HG03432 (cell line): ENCODE measurements at regions not wholly inside any gene's neighbourhood (a gene's known extent, or its start where the extent isn't known, plus 50 kb on each side); places are given as distances from the start of the nearest gene placed in this dataset.

Source experiments
- ATAC-seq: cut with Tn5 transposase; IDR thresholded peaks from one replicate; pipeline ENCODE4 v1.9.1; 2021; ENCODE audit warnings: mild to moderate bottlenecking, moderate library complexity; ENCODE audit not compliant: unreplicated experiment

- ATAC-seq, result no peak
These were observed 110.3 kb upstream of the BTN3A2 start for GRCh38 chr6:26254724-26255123.

GRCh38 chr6:26257272-26257671, 107.7 kb upstream of the BTN3A2 start:
- no peak for ATAC-seq

- ATAC-seq, result no peak
These were observed 106.6 kb upstream of the BTN3A2 start for GRCh38 chr6:26258212-26258977.

- ATAC-seq, result no peak
These were observed 104.8 kb upstream of the BTN3A2 start for GRCh38 chr6:26260110-26260637.

DNA sequence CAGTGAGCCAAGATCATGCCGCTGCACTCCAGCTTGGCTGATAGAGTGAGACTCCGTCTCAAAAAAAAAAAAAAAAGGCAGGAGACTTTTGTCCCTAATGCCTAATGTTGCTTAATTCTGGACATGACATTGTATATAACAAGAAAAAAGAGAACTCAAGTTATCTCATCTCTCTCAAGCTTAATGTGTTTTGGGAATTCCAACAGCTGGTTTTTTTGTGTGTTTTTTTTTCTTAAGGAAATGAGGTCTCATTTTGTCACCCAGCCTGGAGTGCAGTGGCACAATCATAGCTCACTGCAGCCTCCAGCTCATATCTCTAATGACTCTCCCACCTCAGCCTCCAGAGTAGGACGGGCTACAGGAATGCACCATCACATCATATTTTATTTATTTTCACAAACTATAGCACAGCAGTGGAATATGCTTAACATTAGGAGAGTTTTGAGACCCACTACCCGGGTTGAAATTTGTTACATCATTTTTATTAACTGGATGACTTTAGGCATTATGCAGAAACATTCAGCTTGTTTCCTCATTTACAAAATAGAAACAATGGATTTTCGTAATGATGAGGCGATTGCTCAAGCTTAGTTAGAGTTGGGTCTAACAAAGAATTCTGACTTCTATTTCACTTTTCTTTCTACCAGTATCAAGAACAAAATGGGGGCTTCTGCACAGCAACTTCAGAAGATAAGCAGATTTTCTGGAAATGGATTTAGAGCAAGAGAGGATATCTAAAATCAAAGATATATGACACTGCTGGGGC, 104.1 kb upstream of the BTN3A2 start:
- no peak for ATAC-seq

DNA sequence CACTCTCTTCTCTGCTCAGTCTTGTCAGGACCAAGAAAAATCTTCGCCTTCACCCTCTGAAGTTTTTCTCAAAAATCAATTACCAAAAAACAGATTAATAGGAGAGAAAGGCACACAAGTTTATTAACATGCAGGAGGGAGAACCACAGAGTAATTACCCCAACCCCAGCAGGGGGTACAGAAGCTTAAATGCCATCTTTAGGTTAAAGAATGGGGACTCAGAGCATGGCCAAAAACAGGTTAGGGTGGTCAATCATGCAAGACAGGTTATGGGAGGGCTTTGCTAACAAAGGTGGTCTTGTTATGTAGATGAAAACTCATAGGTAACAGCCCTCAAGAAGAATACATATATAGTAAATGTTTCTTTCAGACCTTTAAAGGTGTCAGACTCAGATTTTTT, 100.5 kb upstream of the BTN3A2 start:
- no peak for ATAC-seq

GRCh38 chr6:26267083-26267589, 97.9 kb upstream of the BTN3A2 start:
- no peak for ATAC-seq

DNA sequence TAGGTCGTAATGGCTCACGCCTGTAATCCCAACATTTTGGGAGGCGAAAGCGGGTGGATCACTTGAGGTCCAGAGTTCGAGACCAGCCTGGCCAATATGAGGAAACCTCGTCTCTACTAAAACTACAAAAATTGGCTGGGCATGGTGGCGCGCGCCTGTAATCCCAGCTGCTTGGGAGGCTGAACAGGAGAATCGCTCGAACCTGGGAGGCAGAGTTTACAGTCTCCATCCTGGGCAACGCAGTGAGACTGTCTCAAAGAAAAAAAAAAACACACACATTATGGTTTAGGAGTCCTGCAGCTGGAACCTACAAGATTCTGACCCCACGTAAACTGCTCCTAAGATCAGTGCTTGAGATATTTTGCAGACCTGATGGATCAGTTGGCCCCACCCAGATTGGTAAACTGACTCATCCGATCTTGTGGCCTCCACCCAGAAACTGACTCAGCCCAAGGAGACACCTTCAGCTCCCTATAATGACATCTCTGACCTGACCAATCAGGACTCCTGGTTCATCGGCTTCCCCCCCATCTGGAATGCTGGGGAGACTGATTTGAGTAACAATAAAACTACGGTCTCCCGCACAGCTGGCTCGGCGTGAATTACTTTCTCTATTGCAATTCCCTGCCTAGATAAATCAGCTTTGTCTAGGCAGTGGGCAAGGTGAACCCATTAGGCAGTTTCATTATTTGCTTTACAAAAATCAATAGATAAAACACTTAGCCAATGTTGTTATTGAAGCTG, 96.2 kb upstream of the BTN3A2 start:
- ATAC-seq, result no peak

DNA sequence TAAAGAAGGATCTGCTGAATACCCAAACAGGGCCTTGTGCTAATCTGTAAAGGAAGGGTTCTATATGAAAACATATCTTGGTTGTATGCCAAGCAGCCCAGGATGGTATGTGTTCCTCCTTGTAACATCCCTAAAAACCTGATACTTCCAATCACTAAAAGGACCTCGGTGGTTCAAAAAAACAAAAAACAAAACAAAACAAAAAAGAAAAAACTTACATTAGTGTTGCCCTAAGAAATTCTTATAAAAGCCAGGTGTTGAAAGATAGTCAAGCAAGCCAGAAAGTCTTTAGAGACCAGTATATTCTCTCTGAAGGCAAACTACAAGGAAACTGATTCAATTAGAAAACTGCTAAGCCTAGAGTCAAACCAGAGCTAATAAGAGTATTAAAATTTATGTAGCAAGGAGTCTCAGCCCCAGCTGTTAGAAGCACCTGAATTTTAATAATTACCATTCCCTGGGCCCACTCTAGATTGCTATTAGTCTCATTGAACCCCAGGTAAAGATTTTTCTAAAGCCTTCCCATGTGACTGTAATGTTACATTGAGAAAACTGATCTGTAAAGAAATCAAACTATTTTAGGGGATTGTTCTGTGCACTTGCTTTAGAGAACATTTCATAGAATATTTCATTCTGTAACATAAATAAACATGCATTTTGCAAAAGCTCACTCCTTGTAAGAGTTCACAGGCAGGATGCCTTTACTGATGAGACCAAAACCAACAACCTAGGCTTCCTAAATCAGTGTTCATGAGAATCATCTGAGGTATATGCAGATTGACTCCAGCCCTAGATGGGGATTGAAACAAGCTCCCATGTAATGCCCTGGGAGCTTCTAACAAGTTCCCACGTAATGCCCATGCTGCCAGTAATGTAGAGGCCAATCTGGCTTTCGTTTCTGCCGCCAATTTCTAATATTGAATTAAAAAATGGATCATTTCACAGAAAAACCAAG, 95.2 kb upstream of the BTN3A2 start:
- ATAC-seq, result no peak

GRCh38 chr6:26270486-26270861, 94.5 kb upstream of the BTN3A2 start:
- no peak for ATAC-seq

DNA sequence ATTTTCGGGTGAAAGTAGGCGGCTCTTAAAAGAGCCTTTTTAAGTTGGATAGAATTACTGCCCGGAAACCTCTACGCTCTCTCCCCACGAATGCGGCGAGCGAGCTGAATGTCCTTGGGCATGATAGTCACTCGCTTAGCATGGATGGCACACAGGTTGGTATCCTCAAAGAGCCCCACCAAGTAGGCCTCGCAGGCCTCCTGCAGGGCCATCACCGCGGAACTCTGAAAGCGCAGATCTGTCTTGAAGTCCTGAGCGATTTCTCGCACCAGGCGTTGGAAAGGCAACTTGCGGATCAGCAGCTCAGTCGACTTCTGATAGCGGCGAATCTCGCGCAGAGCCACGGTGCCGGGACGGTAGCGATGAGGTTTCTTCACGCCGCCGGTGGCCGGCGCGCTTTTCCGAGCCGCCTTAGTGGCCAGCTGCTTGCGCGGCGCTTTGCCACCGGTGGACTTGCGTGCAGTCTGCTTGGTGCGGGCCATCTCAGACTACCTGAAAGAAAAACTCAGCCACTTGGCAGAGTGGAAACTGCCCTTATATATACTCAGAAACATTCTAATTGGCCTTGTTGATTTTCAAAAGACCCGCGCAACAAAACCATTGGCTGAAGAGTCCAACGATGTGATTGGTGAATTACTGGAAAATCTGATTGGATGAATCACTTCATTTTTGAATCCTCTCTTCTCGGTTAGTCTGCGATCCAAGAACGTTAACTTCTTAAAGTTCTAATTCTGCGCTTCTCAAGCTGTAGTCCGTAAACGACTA, 93.9 kb upstream of the BTN3A2 start:
- ATAC-seq, result peak; percentile 38

DNA sequence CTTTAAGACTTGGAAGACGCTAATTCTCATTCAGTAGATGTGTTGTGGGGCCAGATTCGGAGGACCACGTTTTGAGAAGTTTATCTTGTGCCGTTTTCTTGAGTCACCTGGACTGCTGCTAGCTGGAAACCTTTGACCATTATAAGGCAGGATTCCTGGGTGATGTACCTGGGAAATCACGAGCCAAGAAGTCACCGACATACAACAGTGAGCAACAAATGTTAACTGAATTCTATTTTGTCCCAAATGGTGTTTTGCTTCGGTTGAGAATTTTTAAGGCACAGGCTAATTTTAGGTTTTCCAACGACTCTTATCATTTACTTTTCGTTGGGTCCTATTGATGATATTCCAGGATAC, 93.4 kb upstream of the BTN3A2 start:
- no peak for ATAC-seq

- ATAC-seq, result peak; percentile 26
These were observed 92.8 kb upstream of the BTN3A2 start for GRCh38 chr6:26272171-26272637.

- no peak for ATAC-seq
These were observed 91.1 kb upstream of the BTN3A2 start for GRCh38 chr6:26273673-26274588.

GRCh38 chr6:26275663-26276062, 89.3 kb upstream of the BTN3A2 start:
- ATAC-seq, result no peak

GRCh38 chr6:26276841-26277648, 88.0 kb upstream of the BTN3A2 start:
- ATAC-seq, result no peak

DNA sequence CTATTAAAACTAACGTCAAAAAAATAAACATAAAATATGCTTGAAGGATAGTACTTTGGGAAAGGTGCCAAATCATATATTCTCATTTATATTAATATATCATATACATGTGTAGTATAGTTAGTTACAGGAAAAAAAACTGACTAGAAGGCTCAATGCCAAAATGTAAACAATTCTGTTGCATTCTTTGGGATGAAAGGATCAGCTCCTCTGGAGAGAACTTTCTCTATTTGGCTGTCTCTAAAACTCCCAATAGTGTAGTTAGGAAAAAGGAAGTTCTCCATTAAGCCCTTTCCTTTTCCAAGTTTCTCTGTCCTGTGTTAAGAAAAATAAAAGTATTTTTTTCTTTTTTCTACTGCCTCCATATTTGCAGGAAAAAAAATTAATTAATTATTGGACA, 86.5 kb upstream of the BTN3A2 start:
- no peak for ATAC-seq
